H9 (cell line): ENCODE measurements at regions not wholly inside any gene's neighbourhood (a gene's known extent, or its start where the extent isn't known, plus 50 kb on each side); places are given as distances from the start of the nearest gene placed in this dataset.

ENCODE experiments used
- DNase-seq: peaks from one replicate; pipeline ENCODE4 v3.0.0-alpha.2; 2017
- H2AFZ ChIP-seq: one replicate; pipeline ENCODE4 v1.6.1; 2013; ENCODE audit warnings: mild to moderate bottlenecking, low read length, control low read depth, moderate library complexity
- H2AK5ac ChIP-seq: 2 replicates; pipeline ENCODE4 v1.6.1; 2013; ENCODE audit warnings: low read length, control low read depth, mixed read lengths; ENCODE audit not compliant: insufficient read length
- H2BK120ac ChIP-seq: one replicate; pipeline ENCODE4 v1.6.1; 2013; ENCODE audit warnings: low read depth, mild to moderate bottlenecking, low read length, control low read depth, inconsistent platforms; ENCODE audit not compliant: poor library complexity, severe bottlenecking
- H2BK12ac ChIP-seq: 2 replicates; pipeline ENCODE4 v1.6.1; 2013; ENCODE audit warnings: low read length, control low read depth, mixed read lengths, low read depth; ENCODE audit not compliant: insufficient read length
- H2BK15ac ChIP-seq: 2 replicates; pipeline ENCODE4 v1.6.1; 2013; ENCODE audit warnings: low read depth, low read length, control low read depth
- H2BK20ac ChIP-seq: one replicate; pipeline ENCODE4 v1.6.1; 2013; ENCODE audit warnings: low read depth, mild to moderate bottlenecking, low read length, control low read depth, inconsistent platforms; ENCODE audit not compliant: poor library complexity, severe bottlenecking
- H2BK5ac ChIP-seq: 2 replicates; pipeline ENCODE4 v1.6.1; 2013; ENCODE audit warnings: low read length, control low read depth, mixed read lengths; ENCODE audit not compliant: insufficient read length
- H3K14ac ChIP-seq: 2 replicates; pipeline ENCODE4 v1.6.1; 2013; ENCODE audit warnings: low read length, control low read depth; ENCODE audit not compliant: insufficient read depth
- H3K18ac ChIP-seq: 2 replicates; pipeline ENCODE4 v1.6.1; 2013; ENCODE audit warnings: low read depth, mild to moderate bottlenecking, mixed read lengths, low read length, control low read depth; ENCODE audit not compliant: insufficient read length
- H3K23ac ChIP-seq: 2 replicates; pipeline ENCODE4 v1.6.1; 2013; ENCODE audit warnings: low read length, control low read depth, mixed read lengths, low read depth; ENCODE audit not compliant: insufficient read length
- H3K23me2 ChIP-seq: 2 replicates; pipeline ENCODE4 v1.6.1; 2013; ENCODE audit warnings: low read depth, mild to moderate bottlenecking, mixed read lengths, low read length, control low read depth; ENCODE audit not compliant: insufficient read length, poor library complexity, severe bottlenecking
- H3K27ac ChIP-seq: 2 replicates; pipeline ENCODE4 v1.5.1; 2013; ENCODE audit warnings: low read length, control low read depth, mixed read lengths, low read depth; ENCODE audit not compliant: insufficient read length
- H3K27me3 ChIP-seq: 2 replicates; pipeline ENCODE4 v1.6.1; 2013; ENCODE audit warnings: low read length, control low read depth, inconsistent platforms; ENCODE audit not compliant: insufficient read depth
- H3K4ac ChIP-seq: 2 replicates; pipeline ENCODE4 v1.6.1; 2013; ENCODE audit warnings: low read depth, mild to moderate bottlenecking, control low read depth, inconsistent platforms, low read length, moderate library complexity
- H3K4me1 ChIP-seq: 2 replicates; pipeline ENCODE4 v1.6.1; 2013; ENCODE audit warnings: low read length, control low read depth, inconsistent platforms; ENCODE audit not compliant: insufficient read depth
- H3K4me2 ChIP-seq: 2 replicates; pipeline ENCODE4 v1.6.1; 2013; ENCODE audit warnings: low read length, control low read depth, mixed read lengths; ENCODE audit not compliant: insufficient read length, insufficient read depth
- H3K56ac ChIP-seq: 2 replicates; pipeline ENCODE4 v1.6.1; 2013; ENCODE audit warnings: low read depth, mild to moderate bottlenecking, mixed read lengths, low read length, control low read depth; ENCODE audit not compliant: insufficient read length
- H3K79me1 ChIP-seq: 2 replicates; pipeline ENCODE4 v1.6.1; 2013; ENCODE audit warnings: low read depth, mild to moderate bottlenecking, moderate library complexity, low read length, control low read depth, inconsistent platforms; ENCODE audit not compliant: insufficient read depth, poor library complexity, severe bottlenecking
- H3K79me2 ChIP-seq: 2 replicates; pipeline ENCODE4 v1.6.1; 2013; ENCODE audit warnings: low read length, control low read depth, inconsistent platforms; ENCODE audit not compliant: insufficient read depth
- H3K9ac ChIP-seq: 2 replicates; pipeline ENCODE4 v1.6.1; 2013; ENCODE audit warnings: low read length, control low read depth, mixed read lengths; ENCODE audit not compliant: insufficient read length; ENCODE audit errors: extremely low read depth
- H3K9me3 ChIP-seq: one replicate; pipeline ENCODE4 v1.6.1; 2013; ENCODE audit warnings: low read depth, low read length, inconsistent platforms; ENCODE audit not compliant: control insufficient read depth
- H3T11ph ChIP-seq: one replicate; pipeline ENCODE4 v1.6.1; 2013; ENCODE audit warnings: mild to moderate bottlenecking, low read length, control low read depth, inconsistent platforms
- H4K20me1 ChIP-seq: one replicate; pipeline ENCODE4 v1.6.1; 2013; ENCODE audit not compliant: control insufficient read depth, insufficient read length, insufficient read depth
- H4K5ac ChIP-seq: 2 replicates; pipeline ENCODE4 v1.6.1; 2013; ENCODE audit warnings: low read depth, mild to moderate bottlenecking, mixed read lengths, low read length, control low read depth; ENCODE audit not compliant: insufficient read length
- H4K8ac ChIP-seq: replicated peaks from 2 replicates; pipeline ENCODE4 v1.6.1; 2013; ENCODE audit warnings: low read length, control low read depth, mixed read lengths, low read depth; ENCODE audit not compliant: insufficient read length
- H4K91ac ChIP-seq: 2 replicates; pipeline ENCODE4 v1.6.1; 2013; ENCODE audit warnings: low read depth, mild to moderate bottlenecking, moderate library complexity, mixed read lengths, low read length, control low read depth; ENCODE audit not compliant: insufficient read length
- H3K27ac Mint-ChIP-seq, 3 experiments: 2 replicates in 2 of 3; 3 replicates in 1 of 3; pipeline ENCODE4 v1.8.0; 2020 to 2021; ENCODE audit warnings: mixed read lengths in 3 of 3, mild to moderate bottlenecking in 1 of 3, moderate library complexity in 1 of 3
- H3K27me3 Mint-ChIP-seq: 2 replicates; pipeline ENCODE4 v1.8.0; 2021; ENCODE audit warnings: low read depth, mild to moderate bottlenecking, moderate library complexity, mixed read lengths
- H3K36me3 Mint-ChIP-seq, 3 experiments: 2 replicates in 2 of 3; 3 replicates in 1 of 3; pipeline ENCODE4 v1.8.0; 2020 to 2021; ENCODE audit warnings: low read depth in 3 of 3, mixed read lengths in 3 of 3; ENCODE audit not compliant: insufficient read depth in 1 of 3
- H3K4me1 Mint-ChIP-seq, 2 experiments: 2 replicates each; pipeline ENCODE4 v1.8.0; 2020; ENCODE audit warnings: mixed read lengths in 2 of 2
- H3K4me3 Mint-ChIP-seq, 2 experiments: 2 replicates in 1 of 2; 3 replicates in 1 of 2; pipeline ENCODE4 v1.8.0; 2020 to 2021; ENCODE audit warnings: mild to moderate bottlenecking in 2 of 2, mixed read lengths in 2 of 2, moderate library complexity in 1 of 2
- H3K9me3 Mint-ChIP-seq, 2 experiments: 2 replicates in 1 of 2; 3 replicates in 1 of 2; pipeline ENCODE4 v1.8.0; 2020; ENCODE audit warnings: mild to moderate bottlenecking in 2 of 2, mixed read lengths in 2 of 2, moderate library complexity in 1 of 2
- CTCF ChIP-seq: fragments of 200-600 bp; sonication (generic); conservative IDR thresholded peaks from 3 replicates; pipeline ENCODE4 v1.8.0; 2021; ENCODE audit warnings: antibody characterized with exemption, mild to moderate bottlenecking
- WGBS: extraction: QIAGEN DNeasy Blood & Tissue Kit; methylation state at CpG from one replicate; pipeline ENCODE4 v1.1.7; 2013; ENCODE audit warnings: missing lambda C conversion rate, low lambda C conversion rate, mixed read lengths; ENCODE audit not compliant: insufficient read length; ENCODE audit errors: extremely low coverage; 5-methylcytosine and 5-hydroxymethylcytosine counted together

- no peak for TF ChIP-seq CTCF
- no peak overlapping the region for H3K18ac ChIP-seq
- Mint-ChIP-seq H3K4me3 (no peak overlapping the region), H3K9me3 (peaks cover 22 to 24% of the 10 kb centered on the region in 2 experiments), H3K4me1 (no peaks in the 10 kb centered on the region), H3K27ac (no peak overlapping the region), H3K27me3 (peaks cover 3% of the 10 kb centered on the region; the same call in 1 of the 2 replicates), H3K36me3 (peaks cover 12 to 18% (median 15%) of the 10 kb centered on the region in 3 experiments)
- no peaks in the 10 kb centered on the region for H3K9me3 ChIP-seq
- no peaks in the 10 kb centered on the region for H3K79me1 ChIP-seq
- H3K9ac ChIP-seq: no peak overlapping the region
- H3K4me1 ChIP-seq: no peaks in the 10 kb centered on the region
- no peak overlapping the region for H4K91ac ChIP-seq
- H4K20me1 ChIP-seq: no peaks in the 10 kb centered on the region
- no peak overlapping the region for H3K27ac ChIP-seq
- no peak overlapping the region for H3K56ac ChIP-seq
- no peaks in the 10 kb centered on the region for H3K27me3 ChIP-seq
- H2BK20ac ChIP-seq: no peak overlapping the region
- H2BK5ac ChIP-seq: no peak overlapping the region
- no peak overlapping the region for H3K23ac ChIP-seq
- H3K23me2 ChIP-seq: no peaks in the 10 kb centered on the region
- H2BK12ac ChIP-seq: no peak overlapping the region
- WGBS: no CpG with 5 or more reads among the region's 2 CpGs
- H2BK15ac ChIP-seq: no peak overlapping the region
- H4K8ac ChIP-seq: no peak overlapping the region
- no peak overlapping the region for H2BK120ac ChIP-seq
- no peak overlapping the region for H3K4ac ChIP-seq
- no peak overlapping the region for H2AFZ ChIP-seq
- no peak overlapping the region for H4K5ac ChIP-seq
- no peak overlapping the region for H3K4me2 ChIP-seq
- H3K79me2 ChIP-seq: no peaks in the 10 kb centered on the region
- H3T11ph ChIP-seq: no peak overlapping the region
- DNase-seq: no peak
- H2AK5ac ChIP-seq: no peak overlapping the region
- no peak overlapping the region for H3K14ac ChIP-seq
Observed at GRCh38 chr12:78275886-78276285, 445.2 kb downstream of the NAV3 start.
